CD14-positive monocyte (primary cell): ENCODE measurements at regions not wholly inside any gene's neighbourhood (a gene's known extent, or its start where the extent isn't known, plus 50 kb on each side); places are given as distances from the start of the nearest gene placed in this dataset.

Experiments
- DNase-seq, 3 donors: peaks; one replicate each; pipeline ENCODE4 v3.0.0-alpha.2; 2011 to 2022
- H2AFZ ChIP-seq: 2 replicates; pipeline ENCODE4 v1.6.0; 2012; ENCODE audit warnings: mild to moderate bottlenecking, low read depth, low read length, inconsistent platforms; ENCODE audit not compliant: insufficient read depth, poor library complexity, severe bottlenecking
- H3K27ac ChIP-seq, 2 donors: 1 replicate in 1 of 2; 2 replicates in 1 of 2; pipeline ENCODE4 v1.5.1; 2012 to 2013; ENCODE audit warnings: low read length in 2 of 2, control low read depth in 1 of 2, inconsistent platforms in 1 of 2, low read depth in 1 of 2, mild to moderate bottlenecking in 1 of 2
- H3K27me3 ChIP-seq, 2 donors: one replicate each; pipeline versions ENCODE4 v1.6.0 to v1.6.1; 2011 to 2013; ENCODE audit warnings: low read length in 2 of 2; ENCODE audit not compliant: control insufficient read depth in 2 of 2, insufficient read depth in 2 of 2
- H3K36me3 ChIP-seq, 2 donors: replicated peaks in 1 of 2; 1 replicate in 1 of 2; 2 replicates in 1 of 2; pipeline versions ENCODE4 v1.5.1 to v1.6.1; 2012 to 2013; ENCODE audit warnings: low read length in 2 of 2, control low read depth in 1 of 2, inconsistent platforms in 1 of 2, mild to moderate bottlenecking in 1 of 2; ENCODE audit not compliant: insufficient read depth in 2 of 2, control insufficient read depth in 1 of 2
- H3K4me1 ChIP-seq, 2 donors: 1 replicate in 1 of 2; 2 replicates in 1 of 2; pipeline versions ENCODE4 v1.5.1 to v1.6.1; 2012 to 2013; ENCODE audit warnings: low read length in 2 of 2, control low read depth in 1 of 2, inconsistent platforms in 1 of 2, mild to moderate bottlenecking in 1 of 2, moderate library complexity in 1 of 2; ENCODE audit not compliant: insufficient read depth in 2 of 2, control insufficient read depth in 1 of 2
- H3K4me2 ChIP-seq: replicated peaks from 2 replicates; pipeline ENCODE3; 2012; ENCODE audit warnings: low read length, moderate library complexity, mild to moderate bottlenecking; ENCODE audit not compliant: poor library complexity, severe bottlenecking; ENCODE audit errors: extremely low read depth
- H3K4me3 ChIP-seq, 3 experiments: fragments of 200-600 bp in 1 of 3; sonication (generic) in 1 of 3; replicated peaks in 1 of 3; 1 replicate in 2 of 3; 2 replicates in 1 of 3; pipeline ENCODE4 v1.5.1; 2011 to 2013; ENCODE audit warnings: low read length in 3 of 3, mild to moderate bottlenecking in 3 of 3, control low read depth in 2 of 3, low read depth in 2 of 3, inconsistent platforms in 1 of 3, moderate library complexity in 1 of 3
- H3K79me2 ChIP-seq: 2 replicates; pipeline ENCODE4 v1.6.0; 2012; ENCODE audit warnings: mild to moderate bottlenecking, control low read depth, inconsistent platforms, low read length, moderate library complexity; ENCODE audit not compliant: insufficient read depth
- H3K9ac ChIP-seq: 2 replicates; pipeline ENCODE4 v1.6.0; 2017; ENCODE audit warnings: low read length, mild to moderate bottlenecking; ENCODE audit not compliant: insufficient read depth, poor library complexity, severe bottlenecking
- H3K9me3 ChIP-seq, 2 donors: replicated peaks in 1 of 2; 1 replicate in 1 of 2; 2 replicates in 1 of 2; pipeline versions ENCODE4 v1.5.1 to v1.6.1; 2012 to 2013; ENCODE audit warnings: low read length in 2 of 2, control low read depth in 1 of 2; ENCODE audit not compliant: control insufficient read depth in 1 of 2, insufficient read depth in 1 of 2
- H4K20me1 ChIP-seq: 2 replicates; pipeline ENCODE4 v1.6.0; 2012; ENCODE audit warnings: mild to moderate bottlenecking, low read length, control low read depth, moderate library complexity; ENCODE audit not compliant: insufficient read depth
- H3K27ac Mint-ChIP-seq, 7 donors: one replicate each; pipeline ENCODE4 v1.8.0; 2020; ENCODE audit warnings: mild to moderate bottlenecking in 7 of 7, mixed read lengths in 7 of 7, moderate library complexity in 6 of 7, inconsistent platforms in 2 of 7
- H3K27me3 Mint-ChIP-seq, 3 donors: one replicate each; pipeline ENCODE4 v1.8.0; 2021 to 2022; ENCODE audit warnings: low read depth in 3 of 3, mild to moderate bottlenecking in 3 of 3, mixed read lengths in 3 of 3, moderate library complexity in 3 of 3, inconsistent platforms in 1 of 3
- H3K36me3 Mint-ChIP-seq, 2 donors: one replicate each; pipeline ENCODE4 v1.8.0; 2020; ENCODE audit warnings: mixed read lengths in 2 of 2, inconsistent platforms in 1 of 2, mild to moderate bottlenecking in 1 of 2
- H3K4me1 Mint-ChIP-seq: one replicate; pipeline ENCODE4 v1.8.0; 2020; ENCODE audit warnings: mild to moderate bottlenecking, mixed read lengths
- H3K4me3 Mint-ChIP-seq, 2 donors: one replicate each; pipeline ENCODE4 v1.8.0; 2020; ENCODE audit warnings: mild to moderate bottlenecking in 2 of 2, mixed read lengths in 2 of 2, moderate library complexity in 1 of 2
- H3K9me3 Mint-ChIP-seq, 7 donors: one replicate each; pipeline ENCODE4 v1.8.0; 2020 to 2022; ENCODE audit warnings: mixed read lengths in 7 of 7, mild to moderate bottlenecking in 6 of 7, moderate library complexity in 6 of 7, inconsistent platforms in 2 of 7
- WGBS: methylation state at CpG from one replicate; pipeline ENCODE4 v1.1.5; 2013; ENCODE audit warnings: missing lambda C conversion rate; ENCODE audit not compliant: insufficient coverage; 5-methylcytosine and 5-hydroxymethylcytosine counted together
- intact Hi-C, 2 donors: fragments of 100-400 bp; cut with micrococcal nuclease; formaldehyde crosslinking; loops; one replicate each; pipeline versions ENCODE4 v1.15.0 to v1.15.1; 2023
- TF ChIP-seq, protein P1 (sequence below): fragments of 200-600 bp; IDR thresholded peaks from one replicate; pipeline ENCODE4 v1.8.0; 2022; ENCODE audit warnings: antibody characterized with exemption, mild to moderate bottlenecking

DNA sequence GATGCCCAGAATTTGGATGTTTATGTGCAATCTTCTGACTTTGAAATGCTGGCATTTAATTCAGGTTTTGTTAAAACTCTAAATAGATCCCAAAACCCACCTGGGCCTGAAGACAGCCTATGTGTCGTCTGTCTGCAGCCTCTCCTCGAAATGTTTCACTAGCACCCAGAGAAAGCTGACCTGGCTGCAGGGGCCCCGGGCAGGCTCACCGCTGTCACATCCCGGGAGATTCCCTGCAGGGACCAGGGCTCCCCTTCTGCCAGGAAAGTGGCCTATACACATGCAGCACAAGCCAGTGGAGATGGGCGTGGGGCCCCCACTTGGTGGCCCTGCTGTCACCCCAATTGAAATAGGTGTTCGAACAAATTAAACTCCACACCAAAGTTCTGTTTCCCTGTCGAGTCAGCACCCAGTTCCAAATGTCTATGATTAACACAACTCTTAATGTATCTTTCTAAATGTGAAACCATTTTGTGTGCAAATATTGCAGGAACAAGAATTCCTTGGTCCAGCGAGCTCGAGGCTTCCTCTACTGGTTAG, 145.8 kb upstream of the ZNF507 start:
- Mint-ChIP-seq H3K4me1 (peaks cover 15% of the 10 kb centered on the region), H3K9me3 (peaks cover 5 to 22% (median 13%) of the 10 kb centered on the region in 7 donors), H3K27ac (no peak overlapping the region), H3K27me3 (peaks cover 3 to 9% (median 7%) of the 10 kb centered on the region in 3 donors), H3K4me3 (no peak overlapping the region), H3K36me3 (no peaks in the 10 kb centered on the region)
- intact Hi-C loops = no loop called here
- TF ChIP-seq, protein P1, sequence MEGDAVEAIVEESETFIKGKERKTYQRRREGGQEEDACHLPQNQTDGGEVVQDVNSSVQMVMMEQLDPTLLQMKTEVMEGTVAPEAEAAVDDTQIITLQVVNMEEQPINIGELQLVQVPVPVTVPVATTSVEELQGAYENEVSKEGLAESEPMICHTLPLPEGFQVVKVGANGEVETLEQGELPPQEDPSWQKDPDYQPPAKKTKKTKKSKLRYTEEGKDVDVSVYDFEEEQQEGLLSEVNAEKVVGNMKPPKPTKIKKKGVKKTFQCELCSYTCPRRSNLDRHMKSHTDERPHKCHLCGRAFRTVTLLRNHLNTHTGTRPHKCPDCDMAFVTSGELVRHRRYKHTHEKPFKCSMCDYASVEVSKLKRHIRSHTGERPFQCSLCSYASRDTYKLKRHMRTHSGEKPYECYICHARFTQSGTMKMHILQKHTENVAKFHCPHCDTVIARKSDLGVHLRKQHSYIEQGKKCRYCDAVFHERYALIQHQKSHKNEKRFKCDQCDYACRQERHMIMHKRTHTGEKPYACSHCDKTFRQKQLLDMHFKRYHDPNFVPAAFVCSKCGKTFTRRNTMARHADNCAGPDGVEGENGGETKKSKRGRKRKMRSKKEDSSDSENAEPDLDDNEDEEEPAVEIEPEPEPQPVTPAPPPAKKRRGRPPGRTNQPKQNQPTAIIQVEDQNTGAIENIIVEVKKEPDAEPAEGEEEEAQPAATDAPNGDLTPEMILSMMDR = no peak
- Histone ChIP-seq H3K4me3 (no peak overlapping the region), H3K9ac (no peak overlapping the region), H4K20me1 (no peaks in the 10 kb centered on the region), H2AFZ (no peak overlapping the region), H3K27ac (no peak overlapping the region), H3K9me3 (peaks cover 0 to 20% of the 10 kb centered on the region in 2 donors), H3K4me1 (peaks cover 8 to 11% of the 10 kb centered on the region in 2 donors), H3K27me3 (no peaks in the 10 kb centered on the region), H3K79me2 (no peaks in the 10 kb centered on the region), H3K36me3 (no peaks in the 10 kb centered on the region), H3K4me2 (no peak overlapping the region)
- DNase-seq = no peak
- 99% methylated on average over 6 of the region's 10 CpGs for WGBS

DNA sequence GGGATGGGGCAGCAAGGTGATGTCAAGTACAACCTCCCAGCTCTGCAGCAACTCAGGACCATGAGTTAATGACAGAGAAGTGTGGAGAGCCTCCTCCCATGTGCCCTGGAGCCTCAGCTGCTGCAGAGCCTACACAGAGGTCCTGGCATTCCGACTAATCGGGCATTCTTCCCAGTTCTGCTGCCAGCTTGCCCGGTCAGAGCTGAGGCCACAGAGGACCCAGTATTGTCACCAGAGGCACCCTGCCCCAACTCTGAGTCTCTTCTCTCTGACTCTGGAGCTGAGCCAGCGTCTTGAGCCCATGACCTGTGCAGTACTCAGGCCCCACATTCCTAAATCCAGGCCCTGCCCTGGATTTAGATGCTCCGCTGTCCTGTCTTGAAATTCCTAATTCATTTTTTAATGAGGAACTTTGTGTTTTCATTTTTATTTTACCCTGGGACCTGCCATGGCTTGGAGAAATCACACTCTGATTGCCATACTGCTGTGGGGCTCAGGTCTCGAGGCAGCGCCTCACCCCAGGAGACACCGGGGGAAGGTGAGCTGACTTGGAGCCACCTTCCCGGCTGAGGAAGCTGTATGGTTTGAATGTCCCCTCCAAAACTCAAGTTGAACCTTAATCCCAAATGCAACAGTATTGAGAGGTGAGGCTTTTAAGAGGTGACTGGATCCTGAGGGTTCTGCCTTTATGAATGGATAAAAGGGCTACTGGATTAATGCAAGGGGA, 144.9 kb upstream of the ZNF507 start:
- H3K4me3 Mint-ChIP-seq = no peak overlapping the region

More for the DNA sequence above, 144.9 kb upstream of the ZNF507 start:
- Mint-ChIP-seq H3K27me3 (peaks cover 4 to 11% (median 7%) of the 10 kb centered on the region in 3 donors), H3K9me3 (peaks cover 2 to 17% (median 8%) of the 10 kb centered on the region in 7 donors), H3K4me1 (peaks cover 15% of the 10 kb centered on the region), H3K27ac (no peak overlapping the region), H3K36me3 (no peaks in the 10 kb centered on the region)
- Histone ChIP-seq H3K27ac (no peak overlapping the region), H3K9me3 (peaks cover 0 to 15% of the 10 kb centered on the region in 2 donors), H3K9ac (no peak overlapping the region), H3K27me3 (no peaks in the 10 kb centered on the region), H3K4me3 (no peak overlapping the region), H3K4me2 (no peak overlapping the region), H2AFZ (no peak overlapping the region), H3K79me2 (no peaks in the 10 kb centered on the region), H3K36me3 (no peaks in the 10 kb centered on the region), H3K4me1 (peaks cover 8 to 11% of the 10 kb centered on the region in 2 donors), H4K20me1 (no peaks in the 10 kb centered on the region)
- TF ChIP-seq, protein P1 = no peak
- intact Hi-C loops = no loop called here
- 98% methylated on average over 6 of the region's 9 CpGs for WGBS
- DNase-seq = no peak
